Fibroblast of gingiva (primary cell): ENCODE measurements at regions not wholly inside any gene's neighbourhood (a gene's known extent, or its start where the extent isn't known, plus 50 kb on each side); places are given as distances from the start of the nearest gene placed in this dataset.
"Not testable (repeated sequence)": the region's sequence is repeated elsewhere in the genome, so short reads cannot be mapped to it uniquely, and the experiment has no call there.

ENCODE experiments used
- DNase-seq: peaks from one replicate; pipeline ENCODE4 v3.0.0-alpha.2; 2011; ENCODE audit warnings: low read depth

- no peak for DNase-seq
These were observed 204.7 kb upstream of the PROX1 start for GRCh38 chr1:213782941-213783672.

- no peak for DNase-seq
These were observed 203.9 kb upstream of the PROX1 start for GRCh38 chr1:213783893-213784292.

GRCh38 chr1:213786683-213787082, 201.1 kb upstream of the PROX1 start:
- no peak for DNase-seq

GRCh38 chr1:213790565-213790964, 197.2 kb upstream of the PROX1 start:
- DNase-seq = no peak

GRCh38 chr1:213793482-213794067, 194.2 kb upstream of the PROX1 start:
- DNase-seq = no peak

- no peak for DNase-seq
These were observed 191.2 kb upstream of the PROX1 start for GRCh38 chr1:213796525-213796924.

- DNase-seq = not testable (repeated sequence)
These were observed 179.5 kb upstream of the PROX1 start for GRCh38 chr1:213808288-213808687.

- no peak for DNase-seq
These were observed 170.6 kb upstream of the PROX1 start for GRCh38 chr1:213817156-213817555.

GRCh38 chr1:213820362-213821149, 167.2 kb upstream of the PROX1 start:
- no peak for DNase-seq

GRCh38 chr1:213821175-213821942, 166.4 kb upstream of the PROX1 start:
- DNase-seq = no peak

GRCh38 chr1:213821943-213822334, 165.8 kb upstream of the PROX1 start:
- no peak for DNase-seq

- DNase-seq = no peak
These were observed 160.9 kb upstream of the PROX1 start for GRCh38 chr1:213826891-213827290.

GRCh38 chr1:213828867-213829266, 158.9 kb upstream of the PROX1 start:
- no peak for DNase-seq

- no peak for DNase-seq
These were observed 158.0 kb upstream of the PROX1 start for GRCh38 chr1:213829780-213830179.

- DNase-seq = no peak
These were observed 157.4 kb upstream of the PROX1 start for GRCh38 chr1:213830371-213830770.

GRCh38 chr1:213840575-213840974, 147.2 kb upstream of the PROX1 start:
- DNase-seq = no peak

GRCh38 chr1:213844632-213845031, 143.1 kb upstream of the PROX1 start:
- no peak for DNase-seq

- DNase-seq = no peak
These were observed 135.7 kb upstream of the PROX1 start for GRCh38 chr1:213852107-213852506.

GRCh38 chr1:213858581-213858980, 129.2 kb upstream of the PROX1 start:
- DNase-seq = no peak

GRCh38 chr1:213861841-213862240, 125.9 kb upstream of the PROX1 start:
- no peak for DNase-seq

GRCh38 chr1:213864091-213864490, 123.7 kb upstream of the PROX1 start:
- DNase-seq = no peak

- no peak for DNase-seq
These were observed 119.3 kb upstream of the PROX1 start for GRCh38 chr1:213868482-213868881.
